Upper lobe of left lung (tissue), 4 donors: ENCODE measurements at regions not wholly inside any gene's neighbourhood (a gene's known extent, or its start where the extent isn't known, plus 50 kb on each side); places are given as distances from the start of the nearest gene placed in this dataset.

Experiments
- CTCF ChIP-seq, 6 experiments: fragments of 450-650 bp in 4 of 6; fragments of 200-600 bp in 2 of 6; sonication (generic) in 2 of 6; IDR thresholded peaks; one replicate each; pipeline ENCODE4 v1.5.1; 2016 to 2019; ENCODE audit warnings: antibody characterized with exemption in 6 of 6
- POLR2A ChIP-seq, 4 donors: fragments of 450-650 bp; IDR thresholded peaks; one replicate each; pipeline ENCODE4 v1.5.1; 2016 to 2017; ENCODE audit warnings: antibody characterized with exemption in 4 of 4, mild to moderate bottlenecking in 2 of 4
- POLR2AphosphoS5 ChIP-seq, 2 donors: sonication (generic); formaldehyde crosslinking; IDR thresholded peaks; one replicate each; pipeline ENCODE4 v1.5.1; 2017; ENCODE audit warnings: antibody characterized with exemption in 2 of 2

DNA sequence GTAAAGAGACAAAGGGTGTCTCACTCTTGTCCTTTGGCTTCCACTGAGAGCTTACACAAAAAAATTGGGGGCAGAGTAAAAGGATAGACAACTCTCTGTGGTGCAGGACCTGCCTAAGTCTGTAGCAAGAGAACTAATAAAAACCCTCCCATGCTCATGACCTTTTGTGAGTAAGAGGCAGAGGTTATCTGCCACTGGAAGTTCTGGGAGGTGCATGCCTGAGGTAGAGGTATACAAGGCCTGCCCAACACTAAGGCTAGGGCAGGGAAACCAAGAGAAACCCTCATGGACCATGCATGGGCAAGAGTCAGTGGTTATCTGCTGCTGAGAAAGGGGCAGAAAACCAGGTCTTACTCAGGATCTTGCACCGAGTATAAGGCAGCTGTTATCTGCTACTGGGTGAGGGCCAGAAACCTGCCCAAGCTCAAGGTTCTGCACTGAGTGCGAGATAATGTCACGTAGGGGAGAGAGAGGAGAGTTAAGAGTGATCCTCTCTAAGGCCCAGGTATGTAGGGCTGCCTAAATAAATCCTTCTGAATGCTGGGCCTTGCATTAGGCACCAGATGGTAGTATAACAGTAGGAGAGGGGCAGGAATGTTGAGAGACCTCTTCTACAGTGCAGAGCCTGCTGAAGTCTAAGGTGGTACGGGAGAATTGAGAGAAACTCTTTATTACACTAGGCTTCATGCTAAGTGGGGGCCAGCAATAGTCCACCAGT lies 143.4 kb downstream of the MACROH2A1 start:
- no peak for TF ChIP-seq CTCF (IDR thresholded peaks at IDR 0.05)
- TF ChIP-seq POLR2A (IDR thresholded peaks at IDR 0.05): no peak
- TF ChIP-seq POLR2AphosphoS5 (IDR thresholded peaks at IDR 0.05): no peak
